OCI-M1 (cell line): ENCODE measurements at regions not wholly inside any gene's neighbourhood (a gene's known extent, or its start where the extent isn't known, plus 50 kb on each side); places are given as distances from the start of the nearest gene placed in this dataset.

Source experiments
- DNase-seq: peaks from one replicate; lab custom pipeline; 2025; lab: John Stamatoyannopoulos, UW

- peak; percentile 1 for DNase-seq
Observed at GRCh38 chr18:55047546-55047945, 88.3 kb upstream of the CCDC68 start.

DNA sequence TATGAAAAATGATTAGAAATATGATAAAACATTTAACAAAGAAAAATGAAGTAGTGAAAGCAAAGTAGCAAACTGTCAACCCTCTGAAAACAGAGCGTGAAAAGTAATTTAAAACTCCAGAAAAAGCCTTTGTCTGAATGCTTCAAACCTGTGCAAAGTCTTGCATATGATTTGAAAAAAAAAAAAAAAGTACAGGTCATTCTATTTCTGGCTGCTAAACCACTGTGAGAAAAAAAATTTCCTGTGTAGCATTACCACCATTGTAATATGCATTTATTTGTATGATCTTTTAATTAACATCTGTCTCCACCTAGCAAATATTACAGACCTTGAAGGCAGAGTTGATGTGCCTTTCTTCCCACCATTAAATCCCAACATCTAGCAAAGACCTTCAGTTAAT lies 82.1 kb upstream of the CCDC68 start:
- DNase-seq: no peak

- no peak for DNase-seq
Observed at GRCh38 chr18:55038162-55038561, 78.9 kb upstream of the CCDC68 start.

- no peak for DNase-seq
Observed at GRCh38 chr18:55034742-55035141, 75.5 kb upstream of the CCDC68 start.

- DNase-seq: peak; percentile 3
Observed at GRCh38 chr18:55031979-55032378, 72.7 kb upstream of the CCDC68 start.

- DNase-seq: no peak
Observed at GRCh38 chr18:55031576-55031975, 72.3 kb upstream of the CCDC68 start.

- DNase-seq: peak; percentile 3
Observed at GRCh38 chr18:55031164-55031563, 71.9 kb upstream of the CCDC68 start.

GRCh38 chr18:55024564-55024963 lies 65.3 kb upstream of the CCDC68 start:
- no peak for DNase-seq

GRCh38 chr18:55018602-55019001 lies 59.3 kb upstream of the CCDC68 start:
- no peak for DNase-seq

DNA sequence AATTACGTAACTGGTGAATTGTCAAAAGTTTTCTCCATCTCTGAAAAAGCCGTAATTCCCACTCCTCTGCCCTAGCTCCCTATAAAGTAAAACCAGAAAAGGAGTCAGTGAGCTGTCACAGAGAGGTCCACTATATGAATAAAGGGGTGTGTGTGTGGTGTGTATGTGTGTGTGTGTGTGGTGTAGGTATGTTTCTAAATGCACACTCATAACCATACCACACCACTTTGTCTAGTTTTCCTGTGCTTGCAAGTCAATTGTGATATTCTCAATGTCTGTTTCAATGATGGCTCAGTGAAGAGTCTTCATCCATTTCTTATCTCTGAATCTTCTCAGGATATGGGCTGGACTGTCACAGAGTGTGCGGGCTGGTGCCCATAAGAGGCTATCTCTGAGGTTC lies 54.8 kb upstream of the CCDC68 start:
- no peak for DNase-seq

DNA sequence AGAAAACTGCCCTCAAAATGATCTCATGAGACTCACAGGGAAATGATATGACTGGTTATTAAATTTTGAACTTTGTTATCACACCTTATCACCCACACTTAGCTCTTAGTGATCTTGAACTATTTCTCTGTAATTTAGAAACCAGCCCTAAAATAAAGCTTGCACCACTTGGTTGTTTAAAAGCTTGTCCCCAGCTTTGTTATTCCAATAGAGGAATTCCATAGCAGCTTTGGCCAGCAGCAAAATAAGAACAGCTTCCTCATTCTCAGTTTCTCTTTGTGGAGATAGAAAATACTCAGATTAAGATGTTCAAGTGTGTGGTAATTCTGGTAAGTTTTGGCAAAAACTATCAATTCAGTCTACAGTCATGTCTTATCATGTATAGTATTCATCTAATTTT lies 54.4 kb upstream of the CCDC68 start:
- no peak for DNase-seq

- no peak for DNase-seq
Observed at GRCh38 chr18:55013086-55013485, 53.8 kb upstream of the CCDC68 start.

DNA sequence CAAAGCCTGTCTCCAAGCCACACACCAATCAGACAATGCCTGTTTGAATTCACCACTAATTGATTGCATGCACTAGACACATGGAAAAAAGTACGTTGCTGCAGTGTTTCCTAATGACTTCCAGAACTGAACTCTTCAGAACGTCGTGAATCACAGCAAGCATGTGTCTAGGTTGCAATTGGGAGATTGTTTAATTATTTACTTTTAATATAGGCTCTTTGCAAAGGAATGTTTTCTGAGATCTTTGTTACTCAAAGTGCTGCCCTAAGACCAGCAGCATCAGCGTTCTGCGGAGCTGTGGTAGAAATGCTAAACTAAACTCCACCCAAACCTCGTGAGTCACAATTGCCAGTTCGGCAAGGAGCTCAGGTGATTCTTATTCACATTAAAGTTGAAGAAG lies 52.7 kb upstream of the CCDC68 start:
- DNase-seq: no peak
